Parathyroid adenoma (tissue), 2 donors: ENCODE measurements at regions not wholly inside any gene's neighbourhood (a gene's known extent, or its start where the extent isn't known, plus 50 kb on each side); places are given as distances from the start of the nearest gene placed in this dataset.

Source experiments
- H2AFZ ChIP-seq: fragments of 300-600 bp; sonication (generic); one replicate; pipeline ENCODE4 v1.7.0; 2017; ENCODE audit warnings: antibody characterized with exemption, mild to moderate bottlenecking
- H3K27ac ChIP-seq: fragments of 300-600 bp; sonication (generic); one replicate; pipeline ENCODE4 v1.7.0; 2017
- H3K27me3 ChIP-seq: fragments of 300-600 bp; sonication (generic); one replicate; pipeline ENCODE4 v1.7.0; 2017; ENCODE audit warnings: low read length; ENCODE audit not compliant: control insufficient read depth, insufficient read depth
- H3K36me3 ChIP-seq: fragments of 300-600 bp; sonication (generic); one replicate; pipeline ENCODE4 v1.7.0; 2017; ENCODE audit warnings: low read length; ENCODE audit not compliant: control insufficient read depth, insufficient read depth
- H3K4me1 ChIP-seq: fragments of 300-600 bp; sonication (generic); one replicate; pipeline ENCODE4 v1.7.0; 2017; ENCODE audit warnings: control low read depth
- H3K4me2 ChIP-seq: fragments of 300-600 bp; sonication (generic); one replicate; pipeline ENCODE4 v1.7.0; 2017; ENCODE audit warnings: low read length
- H3K4me3 ChIP-seq: fragments of 300-600 bp; sonication (generic); one replicate; pipeline ENCODE4 v1.7.0; 2017; ENCODE audit warnings: low read depth, low read length
- H3K79me2 ChIP-seq: fragments of 300-600 bp; sonication (generic); one replicate; pipeline ENCODE4 v1.7.0; 2017; ENCODE audit warnings: control low read depth
- H3K9ac ChIP-seq: fragments of 300-600 bp; sonication (generic); one replicate; pipeline ENCODE4 v1.7.0; 2017; ENCODE audit warnings: mild to moderate bottlenecking
- H3K9me3 ChIP-seq: fragments of 300-600 bp; sonication (generic); one replicate; pipeline ENCODE4 v1.7.0; 2017; ENCODE audit warnings: low read length; ENCODE audit not compliant: control insufficient read depth
- CTCF ChIP-seq: fragments of 300-600 bp; sonication (generic); IDR thresholded peaks from one replicate; pipeline ENCODE4 v1.7.0; 2017; ENCODE audit warnings: antibody characterized with exemption, mild to moderate bottlenecking
- donor health status: primary hyperparathyroidism.

GRCh38 chr15:24880663-24881062, 74.1 kb upstream of the SNRPN start:
- H3K4me3 ChIP-seq: no peak overlapping the region
- no peak overlapping the region for H2AFZ ChIP-seq
- H3K36me3 ChIP-seq: no peaks in the 10 kb centered on the region
- H3K79me2 ChIP-seq: no peaks in the 10 kb centered on the region
- no peak overlapping the region for H3K4me2 ChIP-seq
- no peaks in the 10 kb centered on the region for H3K4me1 ChIP-seq
- no peak overlapping the region for H3K27ac ChIP-seq
- H3K27me3 ChIP-seq: no peaks in the 10 kb centered on the region
- no peak overlapping the region for H3K9ac ChIP-seq
- H3K9me3 ChIP-seq: no peaks in the 10 kb centered on the region
- no peak for TF ChIP-seq CTCF

- Histone ChIP-seq H3K4me3 (no peak overlapping the region), H2AFZ (no peak overlapping the region), H3K27ac (no peak overlapping the region), H3K27me3 (no peaks in the 10 kb centered on the region), H3K9me3 (no peaks in the 10 kb centered on the region), H3K79me2 (no peaks in the 10 kb centered on the region), H3K9ac (no peak overlapping the region), H3K36me3 (no peaks in the 10 kb centered on the region), H3K4me2 (no peak overlapping the region), H3K4me1 (no peaks in the 10 kb centered on the region)
- no peak for TF ChIP-seq CTCF
Measured at GRCh38 chr15:24886538-24886937, 68.2 kb upstream of the SNRPN start.

- no peaks in the 10 kb centered on the region for H3K9me3 ChIP-seq
- H3K27ac ChIP-seq: no peak overlapping the region
- no peak overlapping the region for H3K4me2 ChIP-seq
- no peaks in the 10 kb centered on the region for H3K27me3 ChIP-seq
- H3K4me1 ChIP-seq: no peaks in the 10 kb centered on the region
- no peak overlapping the region for H2AFZ ChIP-seq
- H3K9ac ChIP-seq: no peak overlapping the region
- no peak for TF ChIP-seq CTCF
- no peak overlapping the region for H3K4me3 ChIP-seq
- no peaks in the 10 kb centered on the region for H3K79me2 ChIP-seq
- H3K36me3 ChIP-seq: no peaks in the 10 kb centered on the region
Measured at GRCh38 chr15:24898715-24899272, 56.0 kb upstream of the SNRPN start.

- H3K9me3 ChIP-seq: no peaks in the 10 kb centered on the region
- H3K27ac ChIP-seq: no peak overlapping the region
- no peaks in the 10 kb centered on the region for H3K36me3 ChIP-seq
- no peak overlapping the region for H3K4me3 ChIP-seq
- TF ChIP-seq CTCF: no peak
- no peaks in the 10 kb centered on the region for H3K4me1 ChIP-seq
- no peak overlapping the region for H3K4me2 ChIP-seq
- no peaks in the 10 kb centered on the region for H3K27me3 ChIP-seq
- H3K9ac ChIP-seq: no peak overlapping the region
- no peak overlapping the region for H2AFZ ChIP-seq
- H3K79me2 ChIP-seq: no peaks in the 10 kb centered on the region
Measured at GRCh38 chr15:24899367-24899766, 55.4 kb upstream of the SNRPN start.

- TF ChIP-seq CTCF: no peak
- H3K27me3 ChIP-seq: no peaks in the 10 kb centered on the region
- H3K79me2 ChIP-seq: no peaks in the 10 kb centered on the region
- no peak overlapping the region for H3K9ac ChIP-seq
- H3K9me3 ChIP-seq: no peaks in the 10 kb centered on the region
- no peaks in the 10 kb centered on the region for H3K4me1 ChIP-seq
- no peak overlapping the region for H3K4me2 ChIP-seq
- H3K27ac ChIP-seq: no peak overlapping the region
- no peak overlapping the region for H2AFZ ChIP-seq
- no peaks in the 10 kb centered on the region for H3K36me3 ChIP-seq
- no peak overlapping the region for H3K4me3 ChIP-seq
Measured at GRCh38 chr15:24899795-24900194, 55.0 kb upstream of the SNRPN start.
